ENCODE measurements at regions not wholly inside any gene's neighbourhood (a gene's known extent, or its start where the extent isn't known, plus 50 kb on each side); places are given as distances from the start of the nearest gene placed in this dataset.

DNA sequence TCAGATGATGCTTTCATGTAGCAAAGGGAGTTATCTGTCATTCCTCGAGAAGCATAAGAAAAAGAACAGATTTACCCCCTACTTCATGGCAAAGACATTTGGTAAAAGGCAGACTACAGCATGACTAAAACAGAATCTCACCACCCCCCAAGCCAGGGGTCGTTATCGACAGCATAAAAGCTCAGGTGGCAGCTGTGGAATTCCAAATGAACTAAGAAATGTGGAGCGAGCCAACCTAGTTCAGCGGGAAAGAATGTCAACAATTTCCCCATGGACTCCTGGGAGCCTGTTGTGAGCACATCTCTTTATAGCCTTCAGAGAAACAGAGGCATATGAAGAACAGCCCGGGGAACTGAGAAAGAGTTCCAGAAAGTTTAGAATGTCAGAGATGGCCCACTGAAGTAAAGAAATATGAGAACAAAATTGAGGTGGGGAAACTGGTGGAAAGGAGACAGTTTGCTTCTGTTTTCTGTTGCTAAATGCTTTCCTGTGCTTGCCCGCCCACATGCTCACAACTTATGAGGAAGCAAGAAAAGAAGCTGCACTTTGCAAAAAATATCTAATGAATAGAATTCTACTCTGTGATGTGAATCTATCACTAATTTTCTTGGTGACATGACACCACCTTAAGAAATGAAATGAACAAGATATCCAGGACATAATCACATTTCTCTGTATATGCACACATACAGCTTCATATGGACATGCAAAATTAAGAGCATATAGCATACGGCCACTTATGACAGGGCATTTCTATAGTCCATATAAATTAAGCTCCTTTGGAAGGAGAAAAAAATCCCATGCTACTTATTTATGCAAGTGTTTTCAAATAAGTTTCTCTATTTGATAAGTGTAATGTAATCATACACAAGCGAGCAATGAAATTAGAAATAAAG is 135.3 kb upstream of the MID1 start:
- ATAC-seq (replicated peaks) = no peak
- no peaks in the 10 kb centered on the region for H3K9me3 Mint-ChIP-seq
- H3K27ac Mint-ChIP-seq = no peak overlapping the region
- no peak for DNase-seq
- H3K36me3 Mint-ChIP-seq (ENCODE audit: insufficient read depth) = no peaks in the 10 kb centered on the region
- H3K4me3 Mint-ChIP-seq = no peak overlapping the region
- H3K27me3 Mint-ChIP-seq = no peaks in the 10 kb centered on the region
- no peaks in the 10 kb centered on the region for H3K4me1 Mint-ChIP-seq (ENCODE audit: low read depth in 2 of 2)

DNA sequence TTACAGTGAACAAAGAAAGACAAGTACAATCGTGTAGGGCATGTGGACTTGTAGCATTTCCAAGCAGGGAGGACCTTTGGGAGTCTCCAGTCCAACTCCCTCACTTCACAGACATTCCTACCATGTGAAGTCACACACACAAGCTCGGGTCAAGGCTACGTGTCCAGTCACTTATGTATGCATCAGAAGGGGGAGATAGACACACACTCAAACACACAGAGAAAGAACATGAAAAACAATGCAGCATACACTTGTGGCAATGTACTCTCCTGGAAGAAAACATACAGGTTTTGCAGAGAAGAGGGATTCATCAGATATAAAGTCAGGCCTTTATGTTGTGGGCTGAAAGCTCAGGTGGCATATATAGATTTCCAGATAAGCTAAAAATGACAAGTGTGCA is 136.1 kb upstream of the MID1 start:
- no peaks in the 10 kb centered on the region for H3K4me1 Mint-ChIP-seq (ENCODE audit: low read depth in 2 of 2)
- H3K27me3 Mint-ChIP-seq = no peaks in the 10 kb centered on the region
- no peaks in the 10 kb centered on the region for H3K36me3 Mint-ChIP-seq (ENCODE audit: insufficient read depth)
- ATAC-seq (replicated peaks) (no peak), DNase-seq (no peak)
- H3K4me3 Mint-ChIP-seq = no peak overlapping the region
- H3K27ac Mint-ChIP-seq = no peak overlapping the region
- no peaks in the 10 kb centered on the region for H3K9me3 Mint-ChIP-seq

DNA sequence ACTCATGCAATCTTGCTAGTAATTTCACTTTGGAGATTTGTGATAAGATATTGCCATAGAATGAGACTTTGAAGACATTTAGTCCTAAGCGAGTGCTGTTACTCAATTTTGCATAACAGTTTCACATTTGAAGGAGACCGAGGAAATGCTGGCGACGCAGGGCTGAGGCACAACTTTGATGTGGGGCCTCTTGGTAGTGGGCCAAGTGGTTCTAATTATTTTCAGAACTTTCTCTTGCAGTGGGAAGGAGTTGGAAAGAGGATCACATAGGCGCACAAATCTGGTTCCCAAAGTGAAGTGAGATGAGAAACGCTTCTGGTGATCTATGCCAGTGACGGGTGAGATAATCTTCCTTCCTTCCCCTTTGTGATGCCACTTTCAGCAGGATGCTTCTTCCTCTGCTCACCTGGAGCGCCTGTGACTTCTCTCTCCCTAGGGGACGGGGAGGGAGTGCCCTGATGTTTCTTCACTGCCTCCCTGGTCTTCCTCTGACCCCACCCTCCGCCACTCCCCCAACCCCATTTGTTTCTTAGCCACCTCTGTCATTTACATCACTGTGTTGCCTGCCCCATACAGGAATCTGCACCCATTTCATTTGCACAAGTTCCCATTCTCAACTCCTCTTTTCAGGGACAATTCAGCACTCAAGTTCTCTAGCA is 138.9 kb upstream of the MID1 start:
- DNase-seq (no peak), ATAC-seq (replicated peaks) (no peak)
- Mint-ChIP-seq H3K27me3 (no peaks in the 10 kb centered on the region), H3K4me1 (ENCODE audit: low read depth in 2 of 2) (no peaks in the 10 kb centered on the region), H3K4me3 (no peak overlapping the region), H3K36me3 (ENCODE audit: insufficient read depth) (no peaks in the 10 kb centered on the region), H3K27ac (no peak overlapping the region), H3K9me3 (no peaks in the 10 kb centered on the region)

- no peak for DNase-seq
- Mint-ChIP-seq H3K4me3 (no peak overlapping the region), H3K4me1 (ENCODE audit: low read depth in 2 of 2) (no peaks in the 10 kb centered on the region), H3K9me3 (no peaks in the 10 kb centered on the region), H3K27ac (no peak overlapping the region), H3K36me3 (ENCODE audit: insufficient read depth) (no peaks in the 10 kb centered on the region), H3K27me3 (no peaks in the 10 kb centered on the region)
- no peak for ATAC-seq (replicated peaks)
Observed at GRCh38 chrX:10761447-10761846, 141.1 kb upstream of the MID1 start.

DNA sequence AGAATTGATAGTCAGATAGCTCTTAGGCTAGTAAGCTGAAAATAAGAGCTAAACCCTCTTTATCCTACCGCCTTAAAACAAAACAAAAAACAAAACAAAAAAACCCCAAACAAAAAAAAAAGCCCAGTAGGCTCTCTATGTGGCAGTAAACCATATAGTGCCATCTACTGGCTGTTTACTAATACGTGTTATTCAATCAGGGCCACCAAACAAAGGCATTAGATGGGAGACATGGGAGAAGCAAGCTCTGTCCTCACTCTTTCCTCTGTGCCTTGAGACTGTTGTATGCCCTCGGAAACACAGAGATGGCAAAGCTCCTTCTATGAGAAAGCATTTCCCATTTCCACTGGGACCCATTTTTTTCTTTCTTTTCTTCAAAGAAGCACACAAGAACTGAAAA is 148.8 kb upstream of the MID1 start:
- no peak overlapping the region for H3K4me3 Mint-ChIP-seq
- no peaks in the 10 kb centered on the region for H3K4me1 Mint-ChIP-seq (ENCODE audit: low read depth in 2 of 2)
- DNase-seq = no peak
- H3K36me3 Mint-ChIP-seq (ENCODE audit: insufficient read depth) = no peaks in the 10 kb centered on the region
- H3K27me3 Mint-ChIP-seq = no peaks in the 10 kb centered on the region
- no peak overlapping the region for H3K27ac Mint-ChIP-seq
- H3K9me3 Mint-ChIP-seq = no peaks in the 10 kb centered on the region
- ATAC-seq (replicated peaks) = no peak

DNA sequence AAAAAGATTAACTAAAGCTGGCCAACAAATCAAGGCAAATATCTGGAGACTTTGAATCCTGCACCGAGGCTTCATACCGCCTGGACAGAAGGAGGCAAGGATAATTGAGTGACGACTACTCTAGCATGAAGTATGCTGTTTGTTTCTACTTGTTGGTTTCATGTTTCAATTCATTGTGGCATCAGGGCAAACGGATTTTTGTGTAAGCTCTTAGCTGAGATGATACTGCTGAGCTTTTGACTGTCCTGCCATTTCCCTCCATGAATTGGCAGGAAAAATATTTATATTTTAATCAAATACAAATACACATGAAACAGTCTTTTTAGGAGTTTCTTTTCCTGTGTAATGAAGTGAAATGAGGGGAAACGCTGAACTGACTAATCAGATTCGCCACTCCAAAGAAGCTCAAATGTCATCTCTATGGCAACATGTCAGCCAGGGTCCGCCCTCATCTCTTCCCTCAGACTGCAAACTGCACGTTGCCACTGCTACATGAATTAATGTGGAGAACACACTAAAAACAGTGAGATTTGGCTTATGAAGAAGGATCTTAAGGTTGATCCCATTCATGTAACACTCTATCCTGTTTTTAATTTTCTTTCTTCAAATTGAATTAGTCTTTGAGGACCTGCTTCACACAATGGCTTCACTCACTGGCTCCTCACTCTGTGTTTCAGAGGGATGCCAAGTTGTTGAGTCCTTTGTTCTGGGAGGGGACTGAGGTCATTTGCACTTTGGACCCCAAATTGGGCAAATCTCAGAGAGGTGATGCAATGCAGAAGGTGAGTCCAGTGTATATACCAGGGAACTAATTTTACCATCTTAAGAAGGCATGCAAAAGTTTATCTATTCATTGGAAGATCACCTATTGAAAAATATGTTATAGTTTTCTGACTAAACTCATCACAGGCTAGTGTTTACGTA is 149.6 kb upstream of the MID1 start:
- no peaks in the 10 kb centered on the region for H3K9me3 Mint-ChIP-seq
- ATAC-seq (replicated peaks) (no peak), DNase-seq (no peak)
- H3K27me3 Mint-ChIP-seq = no peaks in the 10 kb centered on the region
- H3K36me3 Mint-ChIP-seq (ENCODE audit: insufficient read depth) = no peaks in the 10 kb centered on the region
- no peak overlapping the region for H3K27ac Mint-ChIP-seq
- H3K4me1 Mint-ChIP-seq (ENCODE audit: low read depth in 2 of 2) = no peaks in the 10 kb centered on the region
- H3K4me3 Mint-ChIP-seq = no peak overlapping the region

- Mint-ChIP-seq H3K4me1 (ENCODE audit: low read depth in 2 of 2) (no peaks in the 10 kb centered on the region), H3K4me3 (no peak overlapping the region), H3K27me3 (no peaks in the 10 kb centered on the region), H3K27ac (no peak overlapping the region), H3K9me3 (peaks cover 0 to 3% of the 10 kb centered on the region in 2 donors), H3K36me3 (ENCODE audit: insufficient read depth) (no peaks in the 10 kb centered on the region)
- no peak for ATAC-seq (replicated peaks)
- DNase-seq = no peak
Observed at GRCh38 chrX:10773318-10773717, 152.9 kb upstream of the MID1 start.

- Mint-ChIP-seq H3K4me1 (ENCODE audit: low read depth in 2 of 2) (no peaks in the 10 kb centered on the region), H3K9me3 (peaks cover 0 to 5% of the 10 kb centered on the region in 2 donors), H3K36me3 (ENCODE audit: insufficient read depth) (no peaks in the 10 kb centered on the region), H3K27me3 (no peaks in the 10 kb centered on the region), H3K4me3 (no peak overlapping the region), H3K27ac (no peak overlapping the region)
- DNase-seq = no peak
- no peak for ATAC-seq (replicated peaks)
Observed at GRCh38 chrX:10781847-10782530, 161.6 kb upstream of the MID1 start.

GRCh38 chrX:10783451-10783995 is 163.1 kb upstream of the MID1 start:
- no peaks in the 10 kb centered on the region for H3K36me3 Mint-ChIP-seq (ENCODE audit: insufficient read depth)
- no peak for ATAC-seq (replicated peaks)
- H3K4me1 Mint-ChIP-seq (ENCODE audit: low read depth in 2 of 2) = no peaks in the 10 kb centered on the region
- no peak overlapping the region for H3K4me3 Mint-ChIP-seq
- H3K27me3 Mint-ChIP-seq = no peaks in the 10 kb centered on the region
- H3K27ac Mint-ChIP-seq = no peak overlapping the region
- H3K9me3 Mint-ChIP-seq = peaks cover 0 to 4% of the 10 kb centered on the region in 2 donors
- DNase-seq = no peak

DNA sequence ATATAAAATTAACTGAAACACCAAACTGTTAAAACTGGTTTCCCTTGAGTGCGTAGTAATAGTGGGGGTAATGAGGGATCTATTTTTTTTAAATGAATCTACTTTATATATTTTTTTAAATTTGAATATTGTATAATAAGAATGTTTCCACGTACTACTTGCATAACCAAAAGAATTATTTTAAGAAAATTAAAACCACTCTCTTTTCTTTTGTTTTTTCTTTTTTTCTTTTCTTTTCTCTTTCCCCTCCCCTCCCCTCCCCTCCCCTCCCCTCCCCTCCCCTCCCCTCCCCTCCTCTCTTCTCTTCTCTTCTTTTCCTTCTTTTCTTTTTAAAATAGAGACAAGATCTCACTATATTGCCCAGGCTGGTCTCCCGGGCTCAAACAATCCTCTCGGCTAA is 166.9 kb upstream of the MID1 start:
- H3K4me3 Mint-ChIP-seq = no peak overlapping the region
- no peaks in the 10 kb centered on the region for H3K4me1 Mint-ChIP-seq (ENCODE audit: low read depth in 2 of 2)
- no peak for ATAC-seq (replicated peaks)
- H3K36me3 Mint-ChIP-seq (ENCODE audit: insufficient read depth) = peaks cover 4% of the 10 kb centered on the region
- peaks cover 0 to 7% of the 10 kb centered on the region in 2 donors for H3K9me3 Mint-ChIP-seq
- no peaks in the 10 kb centered on the region for H3K27me3 Mint-ChIP-seq
- no peak for DNase-seq
- no peak overlapping the region for H3K27ac Mint-ChIP-seq

DNA sequence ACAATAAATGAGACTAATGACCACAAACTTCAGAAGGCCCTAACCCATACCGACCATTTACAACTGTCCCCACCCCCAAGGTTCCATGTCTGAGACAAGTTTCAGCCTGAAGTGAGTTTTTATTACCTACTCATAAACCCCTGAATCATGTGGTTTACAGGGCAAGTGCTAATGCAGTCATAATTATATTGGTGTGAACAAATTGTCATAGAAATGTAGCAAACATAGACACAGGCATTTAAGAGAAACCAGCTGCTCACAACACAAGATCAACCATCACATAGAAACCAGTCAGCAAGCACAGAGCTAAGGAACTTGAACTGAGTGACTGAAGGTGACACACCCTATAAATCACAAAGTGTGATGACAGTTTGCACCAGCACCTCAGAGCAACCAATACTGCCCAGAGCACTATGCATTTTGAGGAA is 173.8 kb upstream of the MID1 start:
- no peak overlapping the region for H3K4me3 Mint-ChIP-seq
- ATAC-seq (replicated peaks) (no peak), DNase-seq (no peak)
- no peaks in the 10 kb centered on the region for H3K27me3 Mint-ChIP-seq
- peaks cover 4% of the 10 kb centered on the region for H3K36me3 Mint-ChIP-seq (ENCODE audit: insufficient read depth)
- H3K9me3 Mint-ChIP-seq = peaks cover 0 to 7% of the 10 kb centered on the region in 2 donors
- no peaks in the 10 kb centered on the region for H3K4me1 Mint-ChIP-seq (ENCODE audit: low read depth in 2 of 2)
- no peak overlapping the region for H3K27ac Mint-ChIP-seq

GRCh38 chrX:10795721-10796120 is 175.3 kb upstream of the MID1 start:
- no peak overlapping the region for H3K4me3 Mint-ChIP-seq
- ATAC-seq (replicated peaks) (no peak), DNase-seq (no peak)
- no peaks in the 10 kb centered on the region for H3K4me1 Mint-ChIP-seq (ENCODE audit: low read depth in 2 of 2)
- no peaks in the 10 kb centered on the region for H3K27me3 Mint-ChIP-seq
- H3K36me3 Mint-ChIP-seq (ENCODE audit: insufficient read depth) = no peaks in the 10 kb centered on the region
- H3K27ac Mint-ChIP-seq = no peak overlapping the region
- peaks cover 0 to 7% of the 10 kb centered on the region in 2 donors for H3K9me3 Mint-ChIP-seq

DNA sequence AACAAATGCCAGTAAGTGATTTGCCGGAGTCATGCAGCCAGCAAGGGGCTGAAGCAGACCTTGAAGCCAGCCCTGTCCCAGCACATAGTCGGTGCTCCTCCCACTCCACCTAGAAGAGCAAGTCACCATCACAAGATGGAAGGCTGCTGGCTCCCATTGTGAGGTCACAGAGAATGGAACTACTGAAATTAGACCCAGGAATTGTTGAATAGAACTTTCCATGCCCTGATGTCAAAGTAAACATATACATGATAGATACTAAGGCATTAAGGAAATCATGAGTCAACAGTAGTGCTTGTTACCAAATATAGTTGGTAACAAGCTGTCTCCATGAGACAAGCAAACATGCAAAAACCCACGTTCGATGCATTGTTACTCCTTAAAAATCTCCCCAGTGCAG is 177.1 kb upstream of the MID1 start:
- no peak overlapping the region for H3K4me3 Mint-ChIP-seq
- no peaks in the 10 kb centered on the region for H3K9me3 Mint-ChIP-seq
- H3K36me3 Mint-ChIP-seq (ENCODE audit: insufficient read depth) = no peaks in the 10 kb centered on the region
- H3K4me1 Mint-ChIP-seq (ENCODE audit: low read depth in 2 of 2) = no peaks in the 10 kb centered on the region
- H3K27ac Mint-ChIP-seq = no peak overlapping the region
- no peak for ATAC-seq (replicated peaks)
- no peak for DNase-seq
- H3K27me3 Mint-ChIP-seq = no peaks in the 10 kb centered on the region

All from effector memory CD8-positive, alpha-beta T cell (primary cell).